HG03039 (cell line): ENCODE measurements at regions not wholly inside any gene's neighbourhood (a gene's known extent, or its start where the extent isn't known, plus 50 kb on each side); places are given as distances from the start of the nearest gene placed in this dataset.
"Not testable (repeated sequence)": the region's sequence is repeated elsewhere in the genome, so short reads cannot be mapped to it uniquely, and the experiment has no call there.

Source experiments
- ATAC-seq: cut with Tn5 transposase; IDR thresholded peaks from one replicate; pipeline ENCODE4 v1.9.1; 2021; ENCODE audit warnings: mild to moderate bottlenecking, moderate library complexity; ENCODE audit not compliant: unreplicated experiment

GRCh38 chr17:12195418-12195817 lies 174.7 kb downstream of the MAP2K4 start:
- no peak for ATAC-seq

GRCh38 chr17:12201294-12201880 lies 180.7 kb downstream of the MAP2K4 start:
- no peak for ATAC-seq

DNA sequence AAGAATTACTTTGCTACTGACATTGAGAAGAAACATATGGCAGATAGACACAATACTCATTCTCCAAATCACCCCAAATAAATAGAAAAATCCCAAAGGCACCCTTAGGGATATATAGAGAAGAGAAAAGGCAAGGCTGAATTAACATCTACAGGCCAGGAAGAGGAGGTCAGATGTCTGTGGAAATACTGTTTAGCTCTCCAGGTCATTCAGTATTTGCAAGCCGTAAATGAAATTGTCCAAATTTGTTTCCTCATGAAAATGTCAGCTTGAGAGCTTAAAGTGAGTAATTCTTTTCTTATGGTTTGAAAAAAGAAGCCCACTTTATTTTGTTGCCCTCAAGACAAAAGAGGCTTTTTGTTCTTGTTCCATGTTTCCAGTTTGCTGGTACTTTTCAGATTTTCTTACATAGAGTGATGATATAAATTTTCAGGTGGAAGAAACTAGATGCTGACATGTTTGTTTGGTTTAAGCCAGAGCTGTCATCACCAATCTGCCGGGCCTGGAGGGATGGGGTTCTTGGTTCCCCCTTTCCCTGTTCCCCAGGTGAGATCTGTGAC lies 189.0 kb downstream of the MAP2K4 start:
- no peak for ATAC-seq

GRCh38 chr17:12220714-12221439 lies 200.2 kb downstream of the MAP2K4 start:
- ATAC-seq = not testable (repeated sequence)

DNA sequence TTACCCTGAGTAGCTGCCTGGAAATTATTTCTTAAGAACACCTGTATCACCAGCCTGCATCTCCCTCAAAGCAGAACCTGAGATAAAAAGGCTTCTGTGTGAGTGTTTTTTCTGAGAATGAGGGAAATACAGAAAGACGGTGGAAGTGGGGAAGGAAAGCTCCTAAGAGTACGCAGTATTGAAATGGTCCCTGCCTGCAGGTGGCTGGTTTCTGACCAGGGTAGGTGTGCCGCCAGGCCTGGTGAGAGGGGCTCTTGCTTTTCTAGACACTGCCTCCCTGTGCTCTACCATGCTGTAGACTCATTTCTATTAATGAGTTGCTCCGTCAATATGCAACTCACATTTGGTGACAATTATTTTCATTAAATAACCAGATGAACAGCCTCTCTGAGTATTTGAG lies 201.7 kb downstream of the MAP2K4 start:
- no peak for ATAC-seq

DNA sequence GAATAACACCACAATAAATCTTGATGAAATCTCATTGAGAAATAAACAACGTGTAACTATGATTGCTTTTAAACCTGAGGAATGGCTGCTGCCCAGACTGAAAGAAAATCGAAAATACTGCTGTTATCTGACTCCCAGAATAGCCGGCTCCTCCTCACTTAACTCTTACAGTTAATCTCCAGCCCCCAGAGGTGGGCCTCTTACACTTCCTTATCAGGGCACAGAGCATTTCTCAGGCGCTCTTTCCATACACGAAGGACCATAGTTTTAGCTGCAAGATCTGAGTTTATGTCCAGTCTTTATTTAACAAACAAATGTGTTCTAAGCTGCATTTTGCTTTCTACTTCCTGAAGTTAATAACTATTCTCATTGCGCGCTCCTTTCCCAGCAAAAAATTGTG lies 206.9 kb downstream of the MAP2K4 start:
- no peak for ATAC-seq

- ATAC-seq = no peak
Observed at GRCh38 chr17:12229335-12229734, 208.7 kb downstream of the MAP2K4 start.

DNA sequence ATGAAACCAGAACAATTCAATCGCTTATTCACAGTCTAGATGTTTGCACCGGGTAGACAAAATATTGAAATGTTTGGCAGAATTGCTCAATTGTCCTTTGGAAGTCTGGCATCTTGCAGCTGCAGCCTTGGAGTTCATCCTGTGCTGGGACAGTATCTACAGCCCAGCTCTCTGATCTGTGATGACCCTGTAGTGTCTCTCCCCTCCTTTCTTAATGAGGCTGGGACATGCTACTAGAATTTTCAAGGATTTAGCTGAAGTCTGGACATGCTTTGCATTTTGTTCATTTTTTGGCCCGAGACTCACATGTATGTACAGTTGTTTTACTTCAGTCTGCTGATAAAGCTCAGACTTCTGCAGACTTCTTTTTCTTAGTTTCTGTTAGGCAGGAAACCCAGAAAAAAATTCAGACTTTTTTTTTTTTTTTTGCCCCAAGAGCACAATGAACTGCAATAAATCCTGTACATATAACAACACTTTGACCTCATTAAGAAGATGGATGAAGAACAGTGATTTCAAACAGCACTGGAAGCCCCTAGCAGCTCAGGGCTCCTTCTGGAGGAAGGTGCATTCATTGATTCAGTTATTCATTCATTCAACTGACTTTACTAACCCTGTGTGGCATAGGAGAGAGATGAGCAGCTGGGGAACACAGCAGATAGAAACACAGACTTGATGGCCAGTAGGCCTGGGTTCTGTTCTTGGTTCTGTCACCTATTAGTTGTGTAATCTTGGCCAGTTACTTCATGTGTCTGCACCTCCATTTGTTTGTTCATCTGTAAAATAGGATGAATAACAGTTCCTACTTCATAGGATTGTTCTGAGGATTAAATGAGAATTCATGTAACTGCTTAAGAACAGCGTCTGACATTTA lies 210.0 kb downstream of the MAP2K4 start:
- ATAC-seq = no peak

- no peak for ATAC-seq
Observed at GRCh38 chr17:12231355-12231682, 210.6 kb downstream of the MAP2K4 start.

GRCh38 chr17:12239021-12239420 lies 218.3 kb downstream of the MAP2K4 start:
- not testable (repeated sequence) for ATAC-seq

- ATAC-seq = no peak
Observed at GRCh38 chr17:12242345-12242954, 221.8 kb downstream of the MAP2K4 start.

DNA sequence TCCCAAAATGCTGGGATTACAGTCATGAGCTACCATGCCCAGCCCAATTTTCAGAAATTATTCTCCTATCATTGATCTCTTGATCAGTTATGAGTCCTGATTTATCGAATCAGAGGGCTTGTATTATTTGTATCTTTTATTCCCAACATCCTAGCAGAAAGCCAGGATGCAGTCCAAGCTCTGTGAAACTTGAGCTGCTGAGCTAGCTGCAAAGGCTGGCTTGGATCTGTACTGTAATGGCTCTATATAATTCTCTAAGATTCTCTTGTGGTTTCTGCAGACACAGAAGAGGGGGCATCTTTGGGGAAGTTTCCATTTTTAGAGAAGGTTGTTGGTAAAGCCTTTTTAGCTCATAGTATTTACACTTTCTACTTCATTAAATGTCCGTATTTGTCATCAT lies 227.1 kb downstream of the MAP2K4 start:
- no peak for ATAC-seq

GRCh38 chr17:12250973-12251372 lies 230.3 kb downstream of the MAP2K4 start:
- peak; percentile 68 for ATAC-seq

- ATAC-seq = no peak
Observed at GRCh38 chr17:12252462-12252861, 231.8 kb downstream of the MAP2K4 start.

DNA sequence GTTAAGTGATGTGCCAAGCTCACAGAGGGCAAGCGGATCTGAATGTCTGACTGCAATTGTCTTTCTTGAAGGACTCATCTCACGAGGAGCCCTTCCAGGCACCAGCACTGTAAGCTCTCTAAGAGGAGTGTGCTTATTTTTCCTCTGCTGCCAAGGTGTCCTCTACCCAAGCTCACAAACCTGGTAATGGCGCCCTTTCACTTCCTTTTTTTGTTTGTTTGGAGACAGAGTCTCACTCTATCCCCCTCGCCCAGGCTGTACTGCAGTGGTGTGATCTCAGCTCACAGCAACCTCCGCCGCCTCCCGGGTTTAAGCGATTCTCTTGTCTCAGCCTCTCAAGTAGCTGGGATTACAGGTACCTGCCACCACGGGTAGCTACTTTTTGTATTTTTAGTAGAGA lies 233.8 kb downstream of the MAP2K4 start:
- no peak for ATAC-seq

- no peak for ATAC-seq
Observed at GRCh38 chr17:12256380-12256995, 235.8 kb downstream of the MAP2K4 start.

DNA sequence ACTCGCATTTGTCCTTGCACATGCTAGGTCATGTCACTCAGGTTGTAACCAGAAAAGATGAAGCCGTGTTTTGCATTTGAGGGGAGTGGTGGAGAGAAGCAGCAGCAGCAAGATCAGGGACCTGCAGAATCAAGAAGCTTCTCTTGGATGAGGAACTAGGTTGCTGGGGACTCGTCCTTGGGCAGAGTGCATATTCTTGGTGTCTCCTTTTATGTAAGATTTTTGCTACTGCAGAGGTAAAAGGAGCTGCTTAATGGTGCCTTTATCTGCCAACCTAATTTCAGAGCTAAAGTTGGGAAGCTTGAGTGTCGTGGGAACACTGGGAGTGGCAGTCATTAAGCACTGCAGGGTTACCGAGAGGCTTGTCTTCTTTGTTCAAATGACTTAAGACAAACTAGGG lies 236.5 kb downstream of the MAP2K4 start:
- ATAC-seq = no peak

GRCh38 chr17:12261354-12261753 lies 240.7 kb downstream of the MAP2K4 start:
- ATAC-seq = no peak

DNA sequence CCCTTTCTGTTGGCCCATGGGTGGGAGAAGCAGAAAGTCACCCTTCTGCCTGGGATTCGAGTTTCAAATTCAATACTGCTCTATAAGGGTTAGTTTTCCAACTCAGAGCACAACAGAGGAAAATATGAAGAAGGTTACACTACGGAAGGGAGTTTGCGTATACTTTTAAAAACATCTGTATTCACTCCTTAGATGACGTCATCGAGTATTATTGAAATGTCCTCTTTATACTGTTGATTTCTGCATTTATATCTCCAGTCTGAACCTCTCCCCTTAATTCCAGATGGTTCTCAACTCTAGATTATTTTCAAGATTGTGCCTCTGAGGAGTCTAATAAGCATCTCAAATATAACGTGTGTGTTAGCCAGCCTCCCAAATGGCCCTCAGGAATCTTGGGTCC lies 249.1 kb downstream of the MAP2K4 start:
- ATAC-seq = no peak

DNA sequence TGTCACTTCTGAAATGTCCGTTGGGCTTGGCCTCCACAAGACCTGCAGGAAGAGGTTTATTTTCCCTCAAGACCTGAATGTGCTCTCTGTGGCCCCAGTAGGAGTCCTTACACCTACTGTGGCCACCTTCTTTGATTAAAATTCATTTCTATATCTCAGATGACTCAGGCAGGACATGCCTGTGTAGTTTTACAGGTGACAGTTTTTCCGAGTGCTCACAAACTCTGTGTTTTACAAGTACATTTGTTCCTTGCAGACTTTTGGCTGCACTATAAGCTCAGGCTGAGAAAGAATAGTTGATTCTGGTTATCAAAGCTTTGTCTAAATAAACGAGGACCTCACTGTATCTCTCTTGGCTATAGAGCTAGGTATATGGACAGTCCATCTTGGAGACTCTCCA lies 257.1 kb downstream of the MAP2K4 start:
- no peak for ATAC-seq

- ATAC-seq = no peak
Observed at GRCh38 chr17:12282056-12282455, 261.4 kb downstream of the MAP2K4 start.
